Ovary (tissue), 7 donors: ENCODE measurements at regions not wholly inside any gene's neighbourhood (a gene's known extent, or its start where the extent isn't known, plus 50 kb on each side); places are given as distances from the start of the nearest gene placed in this dataset.

ENCODE experiments used
- DNase-seq, 5 donors: peaks; one replicate each; pipeline ENCODE4 v3.0.0-alpha.2; 2019 to 2020
- H3K27ac ChIP-seq, 2 donors: fragments of 200-600 bp; one replicate each; pipeline versions ENCODE4 v1.5.1 to v1.8.0; 2019 to 2022
- H3K27me3 ChIP-seq: fragments of 200-600 bp; one replicate; pipeline ENCODE4 v1.8.0; 2022
- H3K36me3 ChIP-seq: fragments of 200-600 bp; sonication (generic); one replicate; pipeline ENCODE4 v1.5.1; 2019
- H3K4me1 ChIP-seq: one replicate; pipeline ENCODE4 v1.8.1; 2013; ENCODE audit warnings: mild to moderate bottlenecking, moderate library complexity; ENCODE audit not compliant: insufficient read depth
- H3K4me3 ChIP-seq: fragments of 200-600 bp; sonication (generic); one replicate; pipeline ENCODE4 v1.5.1; 2017
- H3K9me3 ChIP-seq, 2 donors: fragments of 200-600 bp in 1 of 2; sonication (generic) in 1 of 2; one replicate each; pipeline versions ENCODE4 v1.5.1 to v1.8.1; 2013 to 2019; ENCODE audit warnings: mild to moderate bottlenecking in 1 of 2, moderate library complexity in 1 of 2
- CTCF ChIP-seq, 3 donors: fragments of 450-650 bp in 2 of 3; fragments of 200-600 bp in 1 of 3; IDR thresholded peaks; one replicate each; pipeline versions ENCODE4 v1.5.1 to v1.8.0; 2016 to 2022; ENCODE audit warnings: antibody characterized with exemption in 3 of 3, mild to moderate bottlenecking in 1 of 3
- EP300 ChIP-seq: sonication (generic); formaldehyde crosslinking; IDR thresholded peaks from one replicate; pipeline ENCODE4 v1.6.1; 2017; ENCODE audit warnings: antibody characterized with exemption
- POLR2A ChIP-seq: fragments of 450-650 bp; IDR thresholded peaks from one replicate; pipeline ENCODE4 v1.6.1; 2017; ENCODE audit warnings: antibody characterized with exemption, mild to moderate bottlenecking, moderate library complexity
- WGBS, 3 donors: extraction: QIAGEN DNeasy Blood & Tissue Kit in 1 of 3; methylation state at CpG; one replicate each; pipeline versions ENCODE4 v1.1.5 to v1.1.7; 2013 to 2017; 5-methylcytosine and 5-hydroxymethylcytosine counted together
- intact Hi-C, 4 donors: fragments of 100-400 bp; cut with DNase I; formaldehyde crosslinking; loops; one replicate each; pipeline versions ENCODE4 v1.11.0 to v1.15.1; 2022 to 2023
- donor health status: DM: no; HTN: no; CAD: no; lungs with moderate emphysema.
- donor health status: DM: no; HTN: no; CAD: no.
- donor health status: Bipolar disorder and iron deficiency.
- donor health status: DM: no; HTN: no; CAD: no.
- donor health status: DM: yes; HTN: yes; CAD: no.

GRCh38 chr20:22342410-22342809, 242.0 kb downstream of the FOXA2 start:
- Histone ChIP-seq H3K27me3 (no peaks in the 10 kb centered on the region), H3K27ac (no peak overlapping the region), H3K36me3 (no peaks in the 10 kb centered on the region), H3K4me3 (no peak overlapping the region), H3K9me3 (no peaks in the 10 kb centered on the region), H3K4me1 (no peaks in the 10 kb centered on the region)
- TF ChIP-seq POLR2A (no peak), EP300 (no peak), CTCF (IDR thresholded peaks at IDR 0.05) (no peak)
- WGBS, 3 donors = 62 to 75% (median 68%) methylated on average over 4 of the region's 4 CpGs
- DNase-seq = no peak
- intact Hi-C loops = loop anchor here in 1 of 4 donors (5.0 kb wide), 1 partner anchor 340 kb away; no protein-coding TSS in a partner anchor

- WGBS, 3 donors = 48 to 60% (median 51%) methylated on average over 6 of the region's 6 CpGs
- H3K4me3 ChIP-seq = no peak overlapping the region
- intact Hi-C loops = loop anchor here in 1 of 4 donors (5.0 kb wide), 1 partner anchor 341 kb away; no protein-coding TSS in a partner anchor
Measured at GRCh38 chr20:22341508-22341907, 242.9 kb downstream of the FOXA2 start.

DNA sequence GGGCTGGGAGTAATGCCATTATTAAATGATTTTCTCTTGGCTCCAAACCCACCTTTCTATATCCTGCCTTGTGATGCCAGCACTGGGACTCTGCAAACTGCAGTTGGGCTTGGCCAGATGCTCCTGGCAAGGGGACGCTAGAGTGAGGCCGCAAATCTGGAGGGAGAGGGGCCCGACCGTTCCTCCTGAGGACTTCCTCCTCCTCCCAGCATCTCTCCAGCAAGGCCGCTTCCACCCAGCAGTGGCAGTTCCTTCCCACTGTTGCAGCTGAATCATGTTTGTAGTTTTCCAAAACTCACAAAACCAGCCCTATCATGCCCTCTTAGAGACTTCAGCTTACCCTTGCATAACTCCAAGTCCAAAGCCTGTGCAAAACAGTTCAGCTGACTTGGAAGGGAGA, 244.4 kb downstream of the FOXA2 start:
- H3K27me3 ChIP-seq = no peaks in the 10 kb centered on the region
- no peaks in the 10 kb centered on the region for H3K9me3 ChIP-seq
- intact Hi-C loops = loop anchor here in 3 of 4 donors (5.0 to 10.0 kb wide), 2 partner anchors 342 to 345 kb away; no protein-coding TSS in a partner anchor
- no peak for DNase-seq
- H3K36me3 ChIP-seq = no peaks in the 10 kb centered on the region
- no peak overlapping the region for H3K27ac ChIP-seq
- 46 to 53% (median 51%) methylated on average over 5 of the region's 5 CpGs for WGBS, 3 donors
- no peak overlapping the region for H3K4me3 ChIP-seq
- H3K4me1 ChIP-seq = no peaks in the 10 kb centered on the region
- no peak for TF ChIP-seq POLR2A
- no peak for TF ChIP-seq EP300
- TF ChIP-seq CTCF (IDR thresholded peaks at IDR 0.05) = no peak

More at GRCh38 chr20:22341508-22341907, 242.9 kb downstream of the FOXA2 start:
- Histone ChIP-seq H3K27ac (no peak overlapping the region), H3K9me3 (no peaks in the 10 kb centered on the region), H3K27me3 (no peaks in the 10 kb centered on the region), H3K4me1 (no peaks in the 10 kb centered on the region), H3K36me3 (no peaks in the 10 kb centered on the region)
- no peak for TF ChIP-seq EP300
- TF ChIP-seq POLR2A = no peak
- TF ChIP-seq CTCF (IDR thresholded peaks at IDR 0.05) = no peak
- DNase-seq = no peak

DNA sequence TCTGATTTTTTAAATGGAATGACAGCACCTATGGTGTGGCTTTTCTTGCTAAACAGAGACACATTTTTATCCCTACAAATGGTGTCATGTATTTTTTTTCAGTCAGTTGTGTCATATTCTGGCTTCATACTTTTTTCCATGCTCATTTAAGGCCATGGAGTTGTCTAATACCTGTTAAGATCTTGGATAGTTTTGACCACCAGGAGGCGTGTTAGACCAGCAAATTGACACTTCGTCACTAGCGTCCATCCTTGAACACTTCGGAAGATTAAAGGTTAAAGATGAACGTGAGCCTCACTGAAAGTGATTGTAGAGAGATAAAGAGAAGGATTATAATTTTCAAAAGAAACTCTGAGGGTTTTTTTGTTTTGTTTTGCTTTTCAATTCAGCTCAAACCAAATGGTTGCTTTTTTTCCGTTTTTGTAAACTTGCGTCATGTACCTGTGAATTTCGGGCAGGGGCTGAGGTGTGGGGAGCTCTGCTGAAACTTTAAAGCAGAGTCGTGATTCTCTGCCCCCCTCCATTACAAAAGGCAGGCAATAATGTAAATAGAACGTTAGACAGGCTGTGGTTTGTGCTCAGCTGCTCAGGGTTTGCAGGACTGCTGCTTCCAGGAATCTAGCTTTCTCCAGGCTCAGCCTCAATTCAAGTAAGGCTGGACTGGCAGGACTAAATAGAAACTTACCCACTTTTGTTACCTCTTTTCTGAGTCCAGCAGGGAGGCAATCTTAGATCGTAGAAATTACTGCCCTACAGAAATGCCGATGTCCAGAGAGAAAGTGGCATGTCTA, 245.1 kb downstream of the FOXA2 start:
- peak in 1 of 5 donors; percentile 21 for DNase-seq
- intact Hi-C loops = loop anchor here in 2 of 4 donors (10.0 kb wide), 1 partner anchor 346 kb away; no protein-coding TSS in a partner anchor
- Histone ChIP-seq H3K4me1 (no peaks in the 10 kb centered on the region), H3K27me3 (no peaks in the 10 kb centered on the region), H3K36me3 (no peaks in the 10 kb centered on the region), H3K9me3 (no peaks in the 10 kb centered on the region), H3K27ac (no peak overlapping the region), H3K4me3 (no peak overlapping the region)
- no peak for TF ChIP-seq EP300
- TF ChIP-seq CTCF (IDR thresholded peaks at IDR 0.05) = peak in 2 of 3 donors; percentile 21 to 51
- WGBS, 3 donors = 20 to 29% (median 23%) methylated on average over 12 of the region's 12 CpGs
